HG03460 (cell line): ENCODE measurements at regions not wholly inside any gene's neighbourhood (a gene's known extent, or its start where the extent isn't known, plus 50 kb on each side); places are given as distances from the start of the nearest gene placed in this dataset.

Experiments
- ATAC-seq: cut with Tn5 transposase; IDR thresholded peaks from one replicate; pipeline ENCODE4 v1.9.1; 2021; ENCODE audit not compliant: unreplicated experiment

DNA sequence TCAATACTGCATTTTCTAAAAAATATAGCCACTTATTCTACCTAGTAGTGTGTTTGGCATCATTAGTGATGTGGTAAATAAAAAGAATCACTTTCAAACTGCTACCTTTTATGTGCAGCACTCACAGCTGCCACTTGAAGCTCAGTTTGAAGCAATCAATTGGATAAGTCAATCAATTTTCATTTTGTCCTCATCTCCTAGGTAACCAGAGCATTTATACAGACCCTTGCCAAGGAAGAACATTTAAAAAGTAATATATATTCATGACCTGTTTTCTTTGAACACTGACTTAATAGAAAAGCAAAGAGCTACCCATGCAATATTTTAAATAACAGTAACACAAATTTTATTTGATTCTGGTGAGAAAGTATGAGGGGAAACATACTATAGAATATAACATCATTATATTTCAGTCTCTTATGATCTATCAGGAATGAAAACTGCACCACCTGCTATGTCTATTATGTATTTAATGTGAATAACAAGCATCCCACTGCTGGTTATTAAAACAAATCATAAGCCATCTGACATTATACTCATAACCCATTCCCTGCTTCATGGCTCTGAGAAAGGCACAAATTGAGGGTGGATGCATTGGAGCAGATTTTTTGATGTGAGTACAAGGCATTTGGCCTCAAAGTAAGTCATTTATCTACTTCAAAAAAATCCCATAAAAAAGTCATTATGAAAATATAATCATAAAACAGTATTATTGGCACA is 168.4 kb upstream of the C21orf91 start:
- no peak for ATAC-seq

GRCh38 chr21:17981060-17981740 is 162.0 kb upstream of the C21orf91 start:
- no peak for ATAC-seq

DNA sequence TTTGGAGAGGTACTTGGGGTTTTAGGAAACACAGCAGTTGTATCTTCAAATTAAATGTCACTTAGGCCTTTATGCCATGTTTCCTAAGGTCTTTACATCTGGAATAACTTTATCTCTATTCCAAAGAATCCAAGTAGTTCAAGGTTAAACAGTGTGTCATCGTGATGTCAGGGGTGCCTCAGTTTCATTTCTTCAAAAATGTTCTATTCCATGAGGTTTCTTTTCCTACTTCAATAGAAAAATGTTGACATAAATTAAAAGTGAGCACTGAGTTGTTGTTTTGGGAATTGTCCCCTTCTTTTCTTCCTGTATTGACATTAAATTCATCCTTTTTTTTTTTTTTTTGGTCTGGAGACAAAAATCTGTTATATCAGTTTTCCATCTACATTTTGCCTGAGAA is 160.6 kb upstream of the C21orf91 start:
- ATAC-seq: no peak

GRCh38 chr21:17978895-17979294 is 159.7 kb upstream of the C21orf91 start:
- no peak for ATAC-seq

DNA sequence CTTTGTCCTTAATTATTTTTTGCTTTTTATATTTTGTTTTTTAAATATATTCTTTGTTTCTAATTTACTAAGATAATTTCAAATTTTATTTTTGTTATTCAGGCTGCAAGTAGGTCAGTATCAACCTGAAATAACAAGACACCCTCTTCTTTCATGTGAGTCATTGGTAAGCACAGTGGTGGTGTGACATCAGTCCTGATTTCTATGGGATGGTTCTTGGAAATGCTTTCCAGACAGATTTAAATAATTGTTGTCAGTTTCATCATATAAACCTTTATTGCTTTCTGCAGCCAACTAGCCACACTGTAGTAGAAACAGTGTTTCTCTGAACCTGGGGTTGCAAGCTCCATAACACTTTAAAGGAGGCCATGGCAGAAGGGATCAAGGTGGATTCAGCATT is 157.5 kb upstream of the C21orf91 start:
- ATAC-seq: no peak

DNA sequence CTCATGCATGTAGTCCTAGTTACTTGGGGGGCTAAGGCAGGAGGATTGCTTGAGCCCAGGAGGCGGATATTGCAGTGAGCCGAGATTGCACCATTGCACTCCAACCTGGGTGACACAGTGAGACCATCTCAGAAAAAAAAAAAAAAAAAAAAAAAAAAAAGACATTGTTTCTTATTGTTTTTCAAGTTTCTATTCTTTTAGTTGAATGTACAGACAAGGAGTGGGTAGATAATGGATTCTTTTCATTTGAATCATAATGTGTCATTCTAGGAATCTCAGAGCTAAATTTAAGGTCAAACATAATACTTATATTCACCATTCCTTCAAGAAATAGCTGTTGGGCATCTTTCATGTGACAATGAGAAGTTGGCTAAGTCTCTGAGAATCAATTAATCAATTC is 157.0 kb upstream of the C21orf91 start:
- no peak for ATAC-seq

GRCh38 chr21:17967319-17967718 is 148.2 kb upstream of the C21orf91 start:
- ATAC-seq: no peak

DNA sequence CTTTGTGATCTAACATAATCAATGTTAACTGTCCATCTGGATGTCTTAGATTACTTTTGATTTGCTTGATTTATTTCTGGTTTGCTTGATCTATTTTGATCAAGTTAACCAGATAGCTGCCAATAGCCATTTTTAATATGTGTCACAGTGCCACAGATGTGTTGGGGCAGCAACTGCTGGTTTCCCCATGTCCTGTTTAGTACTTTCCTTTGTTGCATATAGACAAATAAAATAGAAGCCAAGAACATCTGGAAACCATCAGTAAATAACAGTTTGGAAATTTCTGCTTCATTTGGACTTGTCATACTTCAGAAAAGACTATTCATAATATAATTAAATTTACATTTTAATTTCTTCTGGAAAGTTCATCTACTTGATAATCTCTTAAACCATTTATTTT is 145.6 kb upstream of the C21orf91 start:
- no peak for ATAC-seq

DNA sequence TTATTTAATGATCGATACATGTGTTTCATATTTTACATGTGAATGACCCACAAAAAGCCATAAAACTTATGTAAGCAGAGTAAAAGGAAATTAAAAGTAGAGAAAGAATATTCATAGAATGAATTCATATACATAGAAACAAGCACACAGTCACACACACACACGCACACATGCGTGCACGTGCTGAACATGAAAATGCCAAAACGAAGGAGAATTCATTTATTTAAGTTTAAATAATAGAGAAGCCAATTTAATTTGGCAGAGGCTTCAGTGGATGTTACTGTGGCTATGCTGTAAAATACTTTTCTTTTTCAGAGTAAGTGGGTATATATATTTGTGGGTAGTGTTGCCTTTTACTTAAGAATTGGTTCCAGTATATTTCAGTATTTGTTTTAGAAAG is 145.0 kb upstream of the C21orf91 start:
- ATAC-seq: no peak

DNA sequence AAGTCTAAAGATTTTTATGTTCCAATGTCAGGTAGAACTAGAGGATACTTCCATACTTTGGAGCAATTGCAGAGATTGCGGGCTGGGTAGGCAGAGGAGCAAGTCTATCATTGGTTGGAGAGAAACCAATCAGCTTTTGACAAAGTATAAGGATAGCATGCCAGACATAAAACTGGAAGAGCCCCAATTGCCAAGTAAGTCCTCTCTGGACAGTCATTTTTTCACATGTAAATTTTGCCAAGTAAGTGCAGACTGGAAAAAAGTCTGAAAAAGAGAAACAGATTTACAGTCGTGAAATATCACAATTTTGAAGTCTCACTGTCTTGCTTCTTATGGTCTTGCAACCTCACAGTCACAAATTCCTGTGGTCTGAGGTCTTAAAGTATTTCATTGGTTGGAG is 131.4 kb upstream of the C21orf91 start:
- no peak for ATAC-seq

DNA sequence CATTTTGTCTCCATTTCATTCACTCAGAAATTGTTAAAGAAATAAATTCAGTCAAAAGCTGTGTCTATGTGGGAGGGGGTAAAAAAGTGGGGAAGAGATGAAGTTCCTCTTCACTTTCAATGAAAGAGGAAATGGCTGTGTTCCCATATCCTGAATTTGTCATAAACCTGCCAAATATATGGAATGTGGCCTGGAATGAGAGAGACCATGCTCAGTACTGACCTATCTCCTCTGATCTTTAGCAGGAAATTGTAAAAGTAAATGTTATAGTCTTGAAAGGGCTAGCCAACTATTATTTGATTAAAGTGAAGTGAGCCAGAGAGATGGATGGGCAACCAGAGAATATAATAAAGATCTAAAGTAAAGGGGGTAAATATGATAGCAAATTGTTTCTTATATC is 130.3 kb upstream of the C21orf91 start:
- no peak for ATAC-seq

- ATAC-seq: no peak
Measured at GRCh38 chr21:17947531-17947930, 128.4 kb upstream of the C21orf91 start.

GRCh38 chr21:17931080-17931479 is 111.9 kb upstream of the C21orf91 start:
- ATAC-seq: no peak

DNA sequence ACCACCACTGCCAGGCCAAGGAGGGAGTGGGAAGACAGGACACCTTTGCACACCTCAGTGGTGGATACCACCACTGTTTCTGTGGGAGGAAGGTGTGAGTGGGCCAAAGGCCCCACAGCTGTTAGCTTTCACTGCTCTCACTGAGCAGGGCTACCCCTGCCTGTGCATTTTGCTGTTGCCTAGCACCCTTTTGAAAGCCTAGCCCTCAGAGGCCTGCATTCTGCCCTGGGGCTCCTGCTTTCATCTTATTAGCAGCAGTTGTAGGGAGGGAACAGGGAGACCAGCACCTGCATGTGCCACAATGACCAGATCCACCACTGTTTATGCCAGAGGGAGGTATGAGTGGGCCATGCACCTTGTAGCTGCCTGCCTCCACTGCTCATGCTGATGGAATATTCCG is 110.9 kb upstream of the C21orf91 start:
- ATAC-seq: no peak

- no peak for ATAC-seq
Measured at GRCh38 chr21:17929510-17929909, 110.4 kb upstream of the C21orf91 start.

GRCh38 chr21:17925899-17926298 is 106.7 kb upstream of the C21orf91 start:
- no peak for ATAC-seq

GRCh38 chr21:17925000-17925610 is 105.9 kb upstream of the C21orf91 start:
- ATAC-seq: peak; percentile 98

DNA sequence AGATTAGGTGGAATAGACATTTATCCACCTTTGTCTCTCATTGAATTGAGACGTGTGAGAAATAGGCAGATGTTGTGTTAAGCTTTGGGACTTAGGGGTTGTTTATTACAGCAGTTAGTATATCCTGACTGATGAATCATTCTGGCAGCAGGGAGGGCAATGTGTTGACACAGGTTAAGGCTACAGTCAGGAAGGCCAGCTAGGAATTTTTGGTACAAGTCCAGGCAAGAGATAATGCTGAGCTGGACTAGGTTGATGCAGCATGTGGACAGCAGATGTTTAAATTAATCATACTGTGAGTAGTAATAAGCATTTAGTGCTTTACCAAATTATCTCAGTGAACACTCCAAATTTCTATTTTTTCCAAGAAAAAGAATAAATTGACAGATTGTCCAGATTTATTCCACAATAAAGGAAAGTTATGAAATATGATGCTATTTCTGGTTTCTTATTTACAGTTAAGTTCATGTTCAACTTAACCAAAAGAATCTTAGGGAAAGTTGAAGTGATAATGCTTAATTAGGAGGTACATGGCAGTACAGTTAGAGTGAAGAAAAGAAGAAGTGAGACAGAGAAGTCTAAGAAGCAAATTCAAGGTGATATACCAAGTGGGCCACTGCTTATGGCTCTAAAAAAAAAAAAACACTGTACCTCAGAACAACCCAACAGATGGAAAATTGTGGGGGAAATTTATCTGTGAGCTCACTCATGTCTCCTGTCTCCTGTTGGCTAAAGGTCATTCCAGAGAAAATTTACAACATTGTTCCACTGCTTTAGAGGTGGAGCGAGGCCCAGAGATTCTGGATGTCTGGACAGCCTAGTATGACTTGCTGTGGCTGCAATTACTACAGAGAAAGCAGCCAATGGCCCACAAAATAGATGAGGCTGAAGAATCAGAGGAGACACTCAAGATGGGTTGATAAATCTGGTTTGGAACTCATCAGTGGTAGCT is 102.7 kb upstream of the C21orf91 start:
- no peak for ATAC-seq

GRCh38 chr21:17915976-17916375 is 96.8 kb upstream of the C21orf91 start:
- no peak for ATAC-seq

- ATAC-seq: no peak
Measured at GRCh38 chr21:17911628-17912027, 92.5 kb upstream of the C21orf91 start.

GRCh38 chr21:17903929-17904639 is 84.9 kb upstream of the C21orf91 start:
- ATAC-seq: no peak
